OCI-LY7 (cell line): ENCODE measurements at regions not wholly inside any gene's neighbourhood (a gene's known extent, or its start where the extent isn't known, plus 50 kb on each side); places are given as distances from the start of the nearest gene placed in this dataset.

Experiments
- CTCF ChIP-seq: fragments of 200-600 bp; sonication (generic); conservative IDR thresholded peaks from 2 replicates; pipeline ENCODE4 v1.5.1; 2014; ENCODE audit warnings: mild to moderate bottlenecking, antibody characterized with exemption, low read length, moderate library complexity, mixed read lengths
- EZH2phosphoT487 ChIP-seq: fragments of 200-600 bp; sonication (generic); IDR thresholded peaks from 2 replicates; pipeline ENCODE4 v1.6.1; 2018; ENCODE audit warnings: low read depth, borderline replicate concordance, mild to moderate bottlenecking, mixed run types, antibody characterized with exemption, low read length, moderate library complexity, mixed read lengths

GRCh38 chr13:68019901-68020300 is 789.8 kb upstream of the PCDH9 start:
- no peak for TF ChIP-seq CTCF
- TF ChIP-seq EZH2phosphoT487: no peak
